ENCODE measurements at regions not wholly inside any gene's neighbourhood (a gene's known extent, or its start where the extent isn't known, plus 50 kb on each side); places are given as distances from the start of the nearest gene placed in this dataset.

- no peak for TF ChIP-seq CTCF (IDR thresholded peaks at IDR 0.05)
- TF ChIP-seq EZH2 (IDR thresholded peaks at IDR 0.05): no peak
Measured at GRCh38 chr6:939526-940252, 246.8 kb upstream of the EXOC2 start.
